IMR-90 (cell line): ENCODE measurements at regions not wholly inside any gene's neighbourhood (a gene's known extent, or its start where the extent isn't known, plus 50 kb on each side); places are given as distances from the start of the nearest gene placed in this dataset.

Experiments
- ATAC-seq: fragments of 200-7000 bp; cut with Tn5 transposase; 2 replicates; pipeline ENCODE4 v1.9.1; 2020; ENCODE audit warnings: low read depth, mild to moderate bottlenecking, moderate library complexity
- BruUV-seq: library from RNA; stranded (reverse); fragments of 400-500 nt; replicated peaks from 2 replicates; lab custom pipeline; 2021; lab: Mats Ljungman, UMichigan
- CTCF ChIA-PET: fragments of 300-600 bp; formaldehyde crosslinking; extraction: SDS; loops from one replicate; lab custom pipeline; 2021; ENCODE audit warnings: antibody characterized with exemption; lab: Yijun Ruan, JAX
- POLR2A ChIA-PET: fragments of 300-600 bp; sonication (Branson Sonifier 250); formaldehyde crosslinking; loops from one replicate; lab custom pipeline; 2022; ENCODE audit warnings: antibody characterized with exemption; ENCODE audit not compliant: unreplicated experiment; lab: Charles Lee
- DNase-seq: peaks from one replicate; pipeline ENCODE4 v3.0.0; 2013
- H2AFZ ChIP-seq: replicated peaks from 2 replicates; pipeline ENCODE3; 2013; ENCODE audit warnings: low read length, mild to moderate bottlenecking; ENCODE audit not compliant: poor library complexity
- H2AK5ac ChIP-seq: 2 replicates; pipeline ENCODE4 v1.6.1; 2013; ENCODE audit warnings: low read depth, low read length, inconsistent platforms
- H2AK9ac ChIP-seq: replicated peaks from 2 replicates; pipeline ENCODE3; 2013; ENCODE audit warnings: mild to moderate bottlenecking, low read depth, low read length, moderate library complexity; ENCODE audit not compliant: poor library complexity
- H2BK120ac ChIP-seq: 2 replicates; pipeline ENCODE4 v1.6.1; 2013; ENCODE audit warnings: low read depth, low read length, inconsistent platforms
- H2BK15ac ChIP-seq: 3 replicates; pipeline ENCODE4 v1.6.1; 2013; ENCODE audit warnings: low read depth, low read length, inconsistent platforms
- H2BK20ac ChIP-seq: 2 replicates; pipeline ENCODE4 v1.6.1; 2013; ENCODE audit warnings: low read depth, mild to moderate bottlenecking, inconsistent platforms, low read length, moderate library complexity
- H2BK5ac ChIP-seq: 2 replicates; pipeline ENCODE4 v1.6.1; 2013; ENCODE audit warnings: mild to moderate bottlenecking, low read depth, low read length, inconsistent platforms; ENCODE audit not compliant: poor library complexity, severe bottlenecking
- H3K14ac ChIP-seq: replicated peaks from 2 replicates; pipeline ENCODE4 v1.6.1; 2013; ENCODE audit warnings: low read depth, low read length, inconsistent platforms
- H3K18ac ChIP-seq: 2 replicates; pipeline ENCODE4 v1.6.1; 2013; ENCODE audit warnings: low read depth, low read length, control low read depth
- H3K23ac ChIP-seq: 2 replicates; pipeline ENCODE4 v1.6.1; 2013; ENCODE audit warnings: low read depth, low read length, inconsistent platforms
- H3K27ac ChIP-seq: 2 replicates; pipeline ENCODE4 v1.5.1; 2013; ENCODE audit warnings: mild to moderate bottlenecking, control low read depth, low read length; ENCODE audit not compliant: insufficient read depth
- H3K27me3 ChIP-seq: 2 replicates; pipeline ENCODE4 v1.6.1; 2013; ENCODE audit warnings: low read length; ENCODE audit not compliant: control insufficient read depth, insufficient read depth
- H3K36me3 ChIP-seq: 2 replicates; pipeline ENCODE4 v1.6.1; 2013; ENCODE audit warnings: low read length, mixed read lengths; ENCODE audit not compliant: control insufficient read depth, insufficient read depth
- H3K4ac ChIP-seq: 2 replicates; pipeline ENCODE4 v1.6.1; 2013; ENCODE audit warnings: low read depth, low read length, inconsistent platforms
- H3K4me1 ChIP-seq: 2 replicates; pipeline ENCODE4 v1.6.1; 2013; ENCODE audit warnings: low read length, mixed read lengths; ENCODE audit not compliant: control insufficient read depth, insufficient read depth
- H3K4me2 ChIP-seq: 2 replicates; pipeline ENCODE4 v1.6.1; 2013; ENCODE audit warnings: low read depth, mild to moderate bottlenecking, control low read depth, low read length, moderate library complexity
- H3K4me3 ChIP-seq: 2 replicates; pipeline ENCODE4 v1.5.1; 2013; ENCODE audit warnings: low read depth, mild to moderate bottlenecking, control low read depth, low read length, moderate library complexity; ENCODE audit not compliant: insufficient read depth
- H3K56ac ChIP-seq: 2 replicates; pipeline ENCODE4 v1.6.1; 2013; ENCODE audit warnings: low read length, inconsistent platforms; ENCODE audit not compliant: insufficient read depth; ENCODE audit errors: extremely low read depth
- H3K79me1 ChIP-seq, 2 experiments: 2 replicates each; pipeline ENCODE4 v1.6.1; 2013; ENCODE audit warnings: low read length in 2 of 2, inconsistent platforms in 1 of 2, low read depth in 1 of 2
- H3K9ac ChIP-seq: 2 replicates; pipeline ENCODE4 v1.6.1; 2013; ENCODE audit warnings: low read depth, low read length, control low read depth
- H3K9me1 ChIP-seq: 2 replicates; pipeline ENCODE4 v1.6.1; 2013; ENCODE audit warnings: low read length, inconsistent platforms; ENCODE audit not compliant: insufficient read depth
- H3K9me3 ChIP-seq: 2 replicates; pipeline ENCODE4 v1.6.1; 2013; ENCODE audit warnings: low read length; ENCODE audit not compliant: control insufficient read depth, insufficient read depth
- H4K20me1 ChIP-seq: 2 replicates; pipeline ENCODE4 v1.6.1; 2013; ENCODE audit warnings: low read length, inconsistent platforms; ENCODE audit not compliant: insufficient read depth
- H4K5ac ChIP-seq: 2 replicates; pipeline ENCODE4 v1.6.1; 2013; ENCODE audit warnings: mild to moderate bottlenecking, low read depth, low read length, control low read depth
- H4K8ac ChIP-seq, 2 experiments: 2 replicates each; pipeline ENCODE4 v1.6.1; 2013; ENCODE audit warnings: low read depth in 2 of 2, low read length in 2 of 2, control low read depth in 1 of 2, inconsistent platforms in 1 of 2
- H4K91ac ChIP-seq: 2 replicates; pipeline ENCODE4 v1.6.1; 2013; ENCODE audit warnings: low read depth, low read length, inconsistent platforms; ENCODE audit not compliant: insufficient read depth
- BHLHE40 ChIP-seq: fragments of 150-350 bp; IDR thresholded peaks from 2 replicates; pipeline ENCODE4 v1.6.1; 2016; ENCODE audit warnings: mild to moderate bottlenecking, low read depth, low read length
- CEBPB ChIP-seq: IDR thresholded peaks from 2 replicates; pipeline ENCODE4 v1.6.1; 2012; ENCODE audit warnings: low read depth, low read length, improper control_type of control experiment
- CHD1 ChIP-seq: IDR thresholded peaks from 2 replicates; pipeline ENCODE4 v1.6.1; 2012; ENCODE audit warnings: low read depth, low read length, improper control_type of control experiment
- FOS ChIP-seq: fragments of 150-350 bp; IDR thresholded peaks from 2 replicates; pipeline ENCODE4 v1.6.1; 2016; ENCODE audit warnings: low read depth, low read length
- MAFK ChIP-seq: IDR thresholded peaks from 2 replicates; pipeline ENCODE4 v1.6.1; 2012; ENCODE audit warnings: low read depth, low read length, improper control_type of control experiment
- MAZ ChIP-seq: IDR thresholded peaks from 2 replicates; pipeline ENCODE4 v1.6.1; 2012; ENCODE audit warnings: low read depth, mild to moderate bottlenecking, low read length, improper control_type of control experiment, moderate library complexity, borderline replicate concordance
- MXI1 ChIP-seq: IDR thresholded peaks from 2 replicates; pipeline ENCODE4 v1.6.1; 2012; ENCODE audit warnings: low read depth, mild to moderate bottlenecking, low read length, moderate library complexity, borderline replicate concordance
- NFE2L2 ChIP-seq: fragments of 150-350 bp; IDR thresholded peaks from 2 replicates; pipeline ENCODE4 v1.6.1; 2016; ENCODE audit warnings: low read depth, mild to moderate bottlenecking, low read length
- POLR2A ChIP-seq: IDR thresholded peaks from 2 replicates; pipeline ENCODE4 v1.6.1; 2012; ENCODE audit warnings: mild to moderate bottlenecking, low read depth, low read length
- RAD21 ChIP-seq: IDR thresholded peaks from 2 replicates; pipeline ENCODE4 v1.6.1; 2012; ENCODE audit warnings: low read length, improper control_type of control experiment
- RCOR1 ChIP-seq: IDR thresholded peaks from 2 replicates; pipeline ENCODE4 v1.6.1; 2012; ENCODE audit warnings: mild to moderate bottlenecking, low read length, improper control_type of control experiment; ENCODE audit not compliant: insufficient replicate concordance
- RFX5 ChIP-seq: IDR thresholded peaks from 2 replicates; pipeline ENCODE4 v1.8.0; 2012; ENCODE audit warnings: low read depth, mild to moderate bottlenecking, low read length, moderate library complexity
- SMC3 ChIP-seq: fragments of 150-350 bp; IDR thresholded peaks from 2 replicates; pipeline ENCODE4 v1.6.1; 2016; ENCODE audit warnings: low read depth, mild to moderate bottlenecking, antibody characterized with exemption, low read length, moderate library complexity
- WGBS, 2 experiments: methylation state at CpG; one replicate each; pipeline versions ENCODE4 v1.1.5 to v1.1.7; 2013; ENCODE audit warnings: missing lambda C conversion rate in 2 of 2; ENCODE audit not compliant: insufficient read length in 1 of 2; ENCODE audit errors: extremely low coverage in 2 of 2; 5-methylcytosine and 5-hydroxymethylcytosine counted together
- dilution Hi-C: fragments of 300-500 bp; cut with HindIII; formaldehyde crosslinking; loops from one replicate; pipeline ENCODE4 v1.14.3; 2018; ENCODE audit warnings: low sequenced_read_pairs; ENCODE audit not compliant: unreplicated experiment
- in situ Hi-C: fragments of 300-500 bp; cut with MboI; formaldehyde crosslinking; loops from 3 replicates; pipeline ENCODE4 v1.14.3; 2019; ENCODE audit warnings: low sequenced_read_pairs, inconsistent platforms, mixed read lengths
- intact Hi-C: fragments of 100-400 bp; cut with micrococcal nuclease; formaldehyde crosslinking; loops from 2 replicates; pipeline ENCODE4 v1.10.0; 2022
- TF ChIP-seq, protein P1 (sequence below): fragments of 150-350 bp; IDR thresholded peaks from 2 replicates; pipeline ENCODE4 v1.6.1; 2017; ENCODE audit warnings: mild to moderate bottlenecking, antibody characterized with exemption, low read length, low read depth
- TF ChIP-seq, protein P2 (sequence below): conservative IDR thresholded peaks from 2 replicates; pipeline ENCODE4 v1.5.1; 2012; ENCODE audit warnings: mild to moderate bottlenecking, low read depth, low read length, improper control_type of control experiment
- TF ChIP-seq, protein P3 (sequence below): fragments of 150-350 bp; IDR thresholded peaks from 2 replicates; pipeline ENCODE4 v1.6.1; 2016; ENCODE audit warnings: low read depth, mild to moderate bottlenecking, low read length, moderate library complexity, borderline replicate concordance

DNA sequence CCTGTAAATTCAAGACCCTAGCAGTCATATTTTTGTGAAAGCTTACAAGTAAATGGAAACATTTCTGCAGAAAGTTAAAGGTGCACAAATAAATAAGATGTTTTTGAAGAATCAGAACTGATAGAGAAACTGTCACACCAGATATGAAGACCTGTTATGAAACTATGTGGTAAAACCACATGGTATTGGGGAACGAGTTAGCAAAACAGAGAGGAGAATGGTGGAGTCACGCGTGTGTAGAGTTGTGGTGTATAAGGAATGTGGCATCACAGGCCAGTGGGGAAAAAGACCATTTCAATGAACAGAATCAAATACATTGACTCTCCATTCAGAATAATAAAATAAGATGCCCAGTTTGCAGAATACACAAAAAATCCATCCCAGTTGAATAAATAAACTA, 477.2 kb downstream of the ICE1 start:
- H2BK5ac ChIP-seq, result no peak overlapping the region
- H3K9ac ChIP-seq, result no peak overlapping the region
- DNase-seq (no peak), ATAC-seq (no peak)
- H3K14ac ChIP-seq, result no peak overlapping the region
- no peak overlapping the region for H3K4ac ChIP-seq
- H3K23ac ChIP-seq, result no peak overlapping the region
- in situ Hi-C loops, result no loop called here
- intact Hi-C loops, result no loop called here
- no peak overlapping the region for H2BK15ac ChIP-seq
- no peak overlapping the region for H2AFZ ChIP-seq
- no peaks in the 10 kb centered on the region for H3K36me3 ChIP-seq
- no peaks in the 10 kb centered on the region for H3K27me3 ChIP-seq
- H4K91ac ChIP-seq, result no peak overlapping the region
- no peak overlapping the region for H3K27ac ChIP-seq
- H3K9me3 ChIP-seq, result 0 out of 2 replicates have a peak, but pooled peaks cover 2% of the 10 kb centered on the region
- H3K56ac ChIP-seq, result no peak overlapping the region
- dilution Hi-C loops, result no loop called here
- H3K18ac ChIP-seq, result no peak overlapping the region
- no peak overlapping the region for H2BK120ac ChIP-seq
- ChIA-PET CTCF (no interaction called here), POLR2A (no interaction called here)
- no peaks in the 10 kb centered on the region for H3K79me1 ChIP-seq
- H4K8ac ChIP-seq, result no peak overlapping the region
- H2AK5ac ChIP-seq, result no peak overlapping the region
- no peak overlapping the region for H2AK9ac ChIP-seq
- no peak overlapping the region for H4K5ac ChIP-seq
- H3K9me1 ChIP-seq, result no peaks in the 10 kb centered on the region
- TF ChIP-seq MAFK (no peak), RAD21 (no peak), POLR2A (no peak), NFE2L2 (no peak), FOS (no peak), MAZ (no peak), MXI1 (no peak), SMC3 (no peak), BHLHE40 (no peak), CEBPB (no peak), CHD1 (no peak), RCOR1 (no peak), RFX5 (no peak)
- TF ChIP-seq, protein P1, sequence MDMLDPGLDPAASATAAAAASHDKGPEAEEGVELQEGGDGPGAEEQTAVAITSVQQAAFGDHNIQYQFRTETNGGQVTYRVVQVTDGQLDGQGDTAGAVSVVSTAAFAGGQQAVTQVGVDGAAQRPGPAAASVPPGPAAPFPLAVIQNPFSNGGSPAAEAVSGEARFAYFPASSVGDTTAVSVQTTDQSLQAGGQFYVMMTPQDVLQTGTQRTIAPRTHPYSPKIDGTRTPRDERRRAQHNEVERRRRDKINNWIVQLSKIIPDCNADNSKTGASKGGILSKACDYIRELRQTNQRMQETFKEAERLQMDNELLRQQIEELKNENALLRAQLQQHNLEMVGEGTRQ, result no peak
- TF ChIP-seq, protein P2, sequence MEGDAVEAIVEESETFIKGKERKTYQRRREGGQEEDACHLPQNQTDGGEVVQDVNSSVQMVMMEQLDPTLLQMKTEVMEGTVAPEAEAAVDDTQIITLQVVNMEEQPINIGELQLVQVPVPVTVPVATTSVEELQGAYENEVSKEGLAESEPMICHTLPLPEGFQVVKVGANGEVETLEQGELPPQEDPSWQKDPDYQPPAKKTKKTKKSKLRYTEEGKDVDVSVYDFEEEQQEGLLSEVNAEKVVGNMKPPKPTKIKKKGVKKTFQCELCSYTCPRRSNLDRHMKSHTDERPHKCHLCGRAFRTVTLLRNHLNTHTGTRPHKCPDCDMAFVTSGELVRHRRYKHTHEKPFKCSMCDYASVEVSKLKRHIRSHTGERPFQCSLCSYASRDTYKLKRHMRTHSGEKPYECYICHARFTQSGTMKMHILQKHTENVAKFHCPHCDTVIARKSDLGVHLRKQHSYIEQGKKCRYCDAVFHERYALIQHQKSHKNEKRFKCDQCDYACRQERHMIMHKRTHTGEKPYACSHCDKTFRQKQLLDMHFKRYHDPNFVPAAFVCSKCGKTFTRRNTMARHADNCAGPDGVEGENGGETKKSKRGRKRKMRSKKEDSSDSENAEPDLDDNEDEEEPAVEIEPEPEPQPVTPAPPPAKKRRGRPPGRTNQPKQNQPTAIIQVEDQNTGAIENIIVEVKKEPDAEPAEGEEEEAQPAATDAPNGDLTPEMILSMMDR, result no peak
- TF ChIP-seq, protein P3, sequence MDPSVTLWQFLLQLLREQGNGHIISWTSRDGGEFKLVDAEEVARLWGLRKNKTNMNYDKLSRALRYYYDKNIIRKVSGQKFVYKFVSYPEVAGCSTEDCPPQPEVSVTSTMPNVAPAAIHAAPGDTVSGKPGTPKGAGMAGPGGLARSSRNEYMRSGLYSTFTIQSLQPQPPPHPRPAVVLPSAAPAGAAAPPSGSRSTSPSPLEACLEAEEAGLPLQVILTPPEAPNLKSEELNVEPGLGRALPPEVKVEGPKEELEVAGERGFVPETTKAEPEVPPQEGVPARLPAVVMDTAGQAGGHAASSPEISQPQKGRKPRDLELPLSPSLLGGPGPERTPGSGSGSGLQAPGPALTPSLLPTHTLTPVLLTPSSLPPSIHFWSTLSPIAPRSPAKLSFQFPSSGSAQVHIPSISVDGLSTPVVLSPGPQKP, result no peak
- H3K4me2 ChIP-seq, result no peak overlapping the region
- no peaks in the 10 kb centered on the region for H4K20me1 ChIP-seq
- H3K4me3 ChIP-seq, result no peak overlapping the region
- BruUV-seq, result no TSS peak
- no peaks in the 10 kb centered on the region for H3K4me1 ChIP-seq
- no CpG with 5 or more reads among the region's 3 CpGs for whole genome bisulfite sequencing, 2 experiments
- no peak overlapping the region for H2BK20ac ChIP-seq
